Spleen (tissue), 7 donors: ENCODE measurements at regions not wholly inside any gene's neighbourhood (a gene's known extent, or its start where the extent isn't known, plus 50 kb on each side); places are given as distances from the start of the nearest gene placed in this dataset.

Experiments used
- POLR2A ChIP-seq, 3 donors: fragments of 450-650 bp; IDR thresholded peaks; one replicate each; pipeline ENCODE4 v1.5.1; 2017; ENCODE audit warnings: antibody characterized with exemption in 3 of 3, mild to moderate bottlenecking in 1 of 3
- POLR2AphosphoS5 ChIP-seq, 3 donors: sonication (generic); formaldehyde crosslinking; IDR thresholded peaks; one replicate each; pipeline ENCODE4 v1.5.1; 2017; ENCODE audit warnings: antibody characterized with exemption in 3 of 3
- TF ChIP-seq, protein P1 (sequence below), 11 experiments: fragments of 200-600 bp in 7 of 11; fragments of 450-650 bp in 4 of 11; sonication (generic) in 4 of 11; IDR thresholded peaks in 8 of 11; conservative IDR thresholded peaks in 3 of 11; 1 replicate in 7 of 11; 2 replicates in 4 of 11; pipeline versions ENCODE4 v1.4.0 to v1.8.0; 2016 to 2021; ENCODE audit warnings: antibody characterized with exemption in 11 of 11, inconsistent platforms in 4 of 11, mild to moderate bottlenecking in 1 of 11
- donor health status: DM: no; HTN: no; CAD: no; lungs with moderate emphysema.
- donor health status: DM: no; HTN: no; CAD: no.
- donor health status: DM: no; HTN: no; CAD: no.

- TF ChIP-seq, protein P1, sequence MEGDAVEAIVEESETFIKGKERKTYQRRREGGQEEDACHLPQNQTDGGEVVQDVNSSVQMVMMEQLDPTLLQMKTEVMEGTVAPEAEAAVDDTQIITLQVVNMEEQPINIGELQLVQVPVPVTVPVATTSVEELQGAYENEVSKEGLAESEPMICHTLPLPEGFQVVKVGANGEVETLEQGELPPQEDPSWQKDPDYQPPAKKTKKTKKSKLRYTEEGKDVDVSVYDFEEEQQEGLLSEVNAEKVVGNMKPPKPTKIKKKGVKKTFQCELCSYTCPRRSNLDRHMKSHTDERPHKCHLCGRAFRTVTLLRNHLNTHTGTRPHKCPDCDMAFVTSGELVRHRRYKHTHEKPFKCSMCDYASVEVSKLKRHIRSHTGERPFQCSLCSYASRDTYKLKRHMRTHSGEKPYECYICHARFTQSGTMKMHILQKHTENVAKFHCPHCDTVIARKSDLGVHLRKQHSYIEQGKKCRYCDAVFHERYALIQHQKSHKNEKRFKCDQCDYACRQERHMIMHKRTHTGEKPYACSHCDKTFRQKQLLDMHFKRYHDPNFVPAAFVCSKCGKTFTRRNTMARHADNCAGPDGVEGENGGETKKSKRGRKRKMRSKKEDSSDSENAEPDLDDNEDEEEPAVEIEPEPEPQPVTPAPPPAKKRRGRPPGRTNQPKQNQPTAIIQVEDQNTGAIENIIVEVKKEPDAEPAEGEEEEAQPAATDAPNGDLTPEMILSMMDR (IDR thresholded peaks at IDR 0.05 in 8 of 11, conservative IDR thresholded peaks at IDR 0.05 in 3 of 11) = no peak
- TF ChIP-seq POLR2A (IDR thresholded peaks at IDR 0.05) (no peak), POLR2AphosphoS5 (IDR thresholded peaks at IDR 0.05) (no peak)
These were observed 367.0 kb upstream of the ERCC4 start for GRCh38 chr16:13552960-13553257.
